H1 (cell line): ENCODE measurements at regions not wholly inside any gene's neighbourhood (a gene's known extent, or its start where the extent isn't known, plus 50 kb on each side); places are given as distances from the start of the nearest gene placed in this dataset.

Experiments used
- CTCF ChIA-PET: fragments of 300-600 bp; sonication (Branson Sonifier 250); formaldehyde crosslinking; loops from one replicate; lab custom pipeline; 2021; ENCODE audit not compliant: partially characterized antibody; lab: Charles Lee
- POLR2A ChIA-PET: fragments of 300-600 bp; sonication (Branson Sonifier 250); formaldehyde crosslinking; loops from one replicate; lab custom pipeline; 2021; ENCODE audit warnings: inconsistent platforms; ENCODE audit not compliant: partially characterized antibody; lab: Charles Lee
- DNase-seq, 2 experiments: peaks; one replicate each; pipeline versions ENCODE4 v3.0.0 to v3.0.0-alpha.2; 2010 to 2022; ENCODE audit warnings: low spot score in 2 of 2, low read depth in 1 of 2, mixed read lengths in 1 of 2
- FAIRE-seq: peaks from 2 replicates; lab custom pipeline; 2011; peaks lifted over from hg19 to GRCh38; lab: Jason Lieb, UNC
- H2AFZ ChIP-seq: 2 replicates; pipeline ENCODE4 v1.8.1; 2012; ENCODE audit warnings: low read length, inconsistent platforms
- H2AK5ac ChIP-seq: 2 replicates; pipeline ENCODE4 v1.6.1; 2013; ENCODE audit warnings: low read depth, low read length
- H2BK120ac ChIP-seq: replicated peaks from 2 replicates; pipeline ENCODE3; 2013; ENCODE audit warnings: low read depth, low read length, inconsistent platforms
- H2BK12ac ChIP-seq: 2 replicates; pipeline ENCODE4 v1.6.1; 2013; ENCODE audit warnings: low read depth, low read length
- H2BK15ac ChIP-seq: 2 replicates; pipeline ENCODE4 v1.6.1; 2013; ENCODE audit warnings: low read length
- H2BK20ac ChIP-seq: 2 replicates; pipeline ENCODE4 v1.6.1; 2013; ENCODE audit warnings: low read length
- H2BK5ac ChIP-seq: 2 replicates; pipeline ENCODE4 v1.6.1; 2013; ENCODE audit warnings: low read depth, low read length
- H3K14ac ChIP-seq: 2 replicates; pipeline ENCODE4 v1.6.1; 2013; ENCODE audit warnings: inconsistent platforms; ENCODE audit not compliant: insufficient read length
- H3K18ac ChIP-seq: 2 replicates; pipeline ENCODE4 v1.6.1; 2013; ENCODE audit warnings: low read length; ENCODE audit errors: extremely low read depth
- H3K23ac ChIP-seq: 2 replicates; pipeline ENCODE4 v1.6.1; 2013; ENCODE audit warnings: inconsistent platforms; ENCODE audit not compliant: insufficient read length
- H3K23me2 ChIP-seq: 2 replicates; pipeline ENCODE4 v1.6.1; 2013; ENCODE audit warnings: low read depth, low read length
- H3K27ac ChIP-seq: 2 replicates; pipeline ENCODE4 v1.6.1; 2011; ENCODE audit warnings: low read depth, low read length, inconsistent platforms
- H3K27me3 ChIP-seq, 4 experiments: replicated peaks in 1 of 4; 1 replicate in 1 of 4; 2 replicates in 3 of 4; pipeline versions ENCODE4 v1.6.1 to v1.8.1; 2011 to 2013; ENCODE audit warnings: low read length in 3 of 4, mild to moderate bottlenecking in 3 of 4, inconsistent platforms in 2 of 4, mixed read lengths in 2 of 4, moderate library complexity in 1 of 4; ENCODE audit not compliant: control insufficient read depth in 3 of 4, insufficient read depth in 3 of 4; ENCODE audit errors: extremely low read depth in 1 of 4
- H3K36me3 ChIP-seq, 4 experiments: 2 replicates each; pipeline versions ENCODE4 v1.6.1 to v1.8.1; 2011 to 2013; ENCODE audit warnings: mild to moderate bottlenecking in 4 of 4, low read length in 3 of 4, moderate library complexity in 2 of 4, control low read depth in 1 of 4, inconsistent platforms in 1 of 4; ENCODE audit not compliant: insufficient read depth in 4 of 4, control insufficient read depth in 2 of 4
- H3K4ac ChIP-seq: replicated peaks from 2 replicates; pipeline ENCODE3; 2013; ENCODE audit warnings: low read length, low read depth, mixed read lengths, inconsistent platforms; ENCODE audit not compliant: insufficient read length
- H3K4me1 ChIP-seq, 4 experiments: replicated peaks in 1 of 4; 1 replicate in 1 of 4; 2 replicates in 3 of 4; pipeline versions ENCODE4 v1.6.1 to v1.8.1; 2011 to 2013; ENCODE audit warnings: low read length in 3 of 4, inconsistent platforms in 2 of 4, mixed read lengths in 1 of 4; ENCODE audit not compliant: insufficient read depth in 4 of 4, control insufficient read depth in 3 of 4
- H3K4me2 ChIP-seq, 2 experiments: 2 replicates each; pipeline versions ENCODE4 v1.6.1 to v1.8.1; 2011 to 2013; ENCODE audit warnings: low read depth in 2 of 2, low read length in 2 of 2, control low read depth in 1 of 2, inconsistent platforms in 1 of 2, mild to moderate bottlenecking in 1 of 2; ENCODE audit not compliant: insufficient read depth in 1 of 2
- H3K4me3 ChIP-seq, 4 experiments: fragments of 200-600, 300-600 bp in 1 of 4; sonication (generic), shearing (Covaris generic), sonication (Bioruptor Twin) in 1 of 4; 2 replicates each; pipeline versions ENCODE4 v1.5.1 to v1.8.1; 2011 to 2016; ENCODE audit warnings: low read length in 4 of 4, low read depth in 3 of 4, control low read depth in 2 of 4, inconsistent platforms in 2 of 4, mild to moderate bottlenecking in 2 of 4, mixed read lengths in 1 of 4, moderate library complexity in 1 of 4; ENCODE audit not compliant: insufficient read depth in 2 of 4; ENCODE audit errors: extremely low read depth in 1 of 4
- H3K56ac ChIP-seq: replicated peaks from 2 replicates; pipeline ENCODE3; 2013; ENCODE audit warnings: low read depth, mild to moderate bottlenecking, mixed read lengths, low read length, inconsistent platforms; ENCODE audit not compliant: insufficient read length
- H3K79me1 ChIP-seq: 2 replicates; pipeline ENCODE4 v1.6.1; 2013; ENCODE audit warnings: low read depth, low read length, control low read depth
- H3K79me2 ChIP-seq, 2 experiments: 2 replicates each; pipeline versions ENCODE4 v1.6.1 to v1.8.1; 2012 to 2013; ENCODE audit warnings: low read length in 2 of 2, mild to moderate bottlenecking in 2 of 2, inconsistent platforms in 1 of 2; ENCODE audit not compliant: insufficient read depth in 2 of 2, control insufficient read depth in 1 of 2
- H3K9ac ChIP-seq, 4 experiments: replicated peaks in 1 of 4; 1 replicate in 1 of 4; 2 replicates in 3 of 4; pipeline versions ENCODE4 v1.6.1 to v1.8.1; 2011 to 2013; ENCODE audit warnings: low read depth in 3 of 4, low read length in 3 of 4, control low read depth in 2 of 4, mild to moderate bottlenecking in 2 of 4, moderate library complexity in 2 of 4, inconsistent platforms in 1 of 4; ENCODE audit errors: extremely low read depth in 1 of 4
- H3K9me3 ChIP-seq, 2 experiments: 2 replicates each; pipeline versions ENCODE4 v1.6.1 to v1.8.1; 2012 to 2013; ENCODE audit warnings: mild to moderate bottlenecking in 2 of 2, moderate library complexity in 2 of 2, control low read depth in 1 of 2, inconsistent platforms in 1 of 2, low read depth in 1 of 2, low read length in 1 of 2, mixed read lengths in 1 of 2; ENCODE audit not compliant: insufficient read depth in 2 of 2
- H4K20me1 ChIP-seq, 2 experiments: replicated peaks in 1 of 2; 2 replicates each; pipeline versions ENCODE3 to v1.8.1; 2011 to 2013; ENCODE audit warnings: inconsistent platforms in 2 of 2, low read length in 2 of 2, mild to moderate bottlenecking in 1 of 2; ENCODE audit not compliant: insufficient read depth in 2 of 2, control insufficient read depth in 1 of 2
- H4K5ac ChIP-seq: 2 replicates; pipeline ENCODE4 v1.6.1; 2013; ENCODE audit warnings: low read length, low read depth, mixed read lengths, inconsistent platforms; ENCODE audit not compliant: insufficient read length
- H4K8ac ChIP-seq: 2 replicates; pipeline ENCODE4 v1.8.0; 2013; ENCODE audit warnings: mild to moderate bottlenecking, moderate library complexity, low read length, inconsistent platforms; ENCODE audit not compliant: insufficient read depth; ENCODE audit errors: extremely low read depth
- H4K91ac ChIP-seq: replicated peaks from 2 replicates; pipeline ENCODE3; 2013; ENCODE audit warnings: low read length, mixed read lengths, inconsistent platforms; ENCODE audit not compliant: insufficient read length
- BACH1 ChIP-seq: IDR thresholded peaks from 2 replicates; pipeline ENCODE4 v1.6.1; 2012; ENCODE audit warnings: low read length, improper control_type of control experiment
- SIN3A ChIP-seq, 2 experiments: IDR thresholded peaks in 1 of 2; conservative IDR thresholded peaks in 1 of 2; 2 replicates each; pipeline ENCODE4 v1.6.1; 2011 to 2012; ENCODE audit warnings: low read length in 2 of 2, improper control_type of control experiment in 1 of 2, low read depth in 1 of 2, mild to moderate bottlenecking in 1 of 2
- SIRT6 ChIP-seq: IDR thresholded peaks from one replicate; pipeline ENCODE4 v1.7.1; 2012; ENCODE audit warnings: low read length, inconsistent platforms
- USF2 ChIP-seq: IDR thresholded peaks from 2 replicates; pipeline ENCODE4 v1.6.1; 2011; ENCODE audit warnings: low read length, improper control_type of control experiment
- WGBS, 2 experiments: shearing (Covaris generic) in 1 of 2; methylation state at CpG; one replicate each; pipeline versions ENCODE4 v1.1.6 to v1.1.7; 2013 to 2015; ENCODE audit warnings: low lambda C conversion rate in 2 of 2, mixed read lengths in 2 of 2, inconsistent platforms in 1 of 2, low coverage in 1 of 2, missing lambda C conversion rate in 1 of 2; ENCODE audit not compliant: insufficient replicate concordance in 2 of 2, insufficient coverage in 1 of 2, insufficient read length in 1 of 2; ENCODE audit errors: extremely low coverage in 1 of 2, missing lambda C conversion rate in 1 of 2; 5-methylcytosine and 5-hydroxymethylcytosine counted together

GRCh38 chrX:136950211-136950610 lies 69.7 kb upstream of the RBMX start:
- Histone ChIP-seq H4K8ac (no peak overlapping the region), H3K79me2 (no peaks in the 10 kb centered on the region), H3K4me2 (no peak overlapping the region), H3K9ac (no peak overlapping the region), H2AFZ (no peak overlapping the region), H2AK5ac (no peak overlapping the region), H4K20me1 (no peaks in the 10 kb centered on the region)
- no peak for DNase-seq
- no peak for TF ChIP-seq SIN3A (conservative IDR thresholded peaks at IDR 0.05 in 1 of 2, IDR thresholded peaks at IDR 0.05 in 1 of 2; ENCODE audit: low read depth in 1 of 2, low read length in 2 of 2)
- no peak for TF ChIP-seq USF2
- no peak for TF ChIP-seq BACH1
- TF ChIP-seq SIRT6 = no peak
- TF ChIP-seq, all 59 proteins: peak for 0
- no peak overlapping the region for H3K23ac ChIP-seq
- ChIA-PET CTCF (no interaction called here), POLR2A (no interaction called here)
- H3K23me2 ChIP-seq = no peaks in the 10 kb centered on the region
- H2BK15ac ChIP-seq = no peak overlapping the region
- H3K18ac ChIP-seq = no peak overlapping the region
- no peak overlapping the region for H2BK20ac ChIP-seq
- H2BK5ac ChIP-seq = no peak overlapping the region
- H3K79me1 ChIP-seq = no peaks in the 10 kb centered on the region
- no peak for FAIRE-seq
- no peaks in the 10 kb centered on the region for H3K9me3 ChIP-seq
- no peak overlapping the region for H2BK12ac ChIP-seq
- H4K5ac ChIP-seq = no peak overlapping the region
- no peaks in the 10 kb centered on the region for H3K36me3 ChIP-seq
- H3K4me1 ChIP-seq = no peaks in the 10 kb centered on the region
- 81% methylated on average over 4 of the region's 4 CpGs; no CpG with 5 or more reads in 1 of the 2 experiments for WGBS, 2 experiments
- H3K56ac ChIP-seq = no peak overlapping the region
- H2BK120ac ChIP-seq = no peak overlapping the region
- H3K4me3 ChIP-seq = no peak overlapping the region
- H4K91ac ChIP-seq = no peak overlapping the region
- H3K27ac ChIP-seq = no peak overlapping the region
- no peak overlapping the region for H3K4ac ChIP-seq
- no peaks in the 10 kb centered on the region for H3K27me3 ChIP-seq
- no peak overlapping the region for H3K14ac ChIP-seq
